ENCODE measurements at regions not wholly inside any gene's neighbourhood (a gene's known extent, or its start where the extent isn't known, plus 50 kb on each side); places are given as distances from the start of the nearest gene placed in this dataset.

DNA sequence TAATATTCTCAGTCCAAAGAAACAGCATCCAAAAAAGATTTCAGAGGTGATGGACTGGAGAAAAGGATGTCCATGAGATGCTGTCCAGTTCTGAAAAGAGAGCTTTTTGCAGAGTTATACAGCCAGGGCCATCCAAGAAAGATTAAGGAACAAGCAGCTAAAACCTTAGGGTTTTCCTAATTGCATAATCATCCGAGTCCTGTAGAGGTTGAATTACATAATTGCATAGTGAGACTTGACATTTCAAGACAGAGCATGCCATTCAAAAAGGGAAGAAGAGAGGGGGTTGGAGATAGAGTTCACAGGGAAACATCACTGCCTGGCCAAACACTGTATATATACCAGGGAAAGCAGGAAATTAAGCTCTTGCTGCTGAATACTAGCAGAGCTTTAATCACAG, 1729.2 kb upstream of the WWC1 start:
- Mint-ChIP-seq H3K4me1 (no peaks in the 10 kb centered on the region), H3K27me3 (no peaks in the 10 kb centered on the region)
- H3K36me3 ChIP-seq (replicated peaks in 1 of 2; ENCODE audit: control extremely low read depth in 1 of 2, control insufficient read depth in 1 of 2, extremely low read depth in 1 of 2, insufficient read depth in 2 of 2, low read length in 1 of 2), result no peaks in the 10 kb centered on the region

DNA sequence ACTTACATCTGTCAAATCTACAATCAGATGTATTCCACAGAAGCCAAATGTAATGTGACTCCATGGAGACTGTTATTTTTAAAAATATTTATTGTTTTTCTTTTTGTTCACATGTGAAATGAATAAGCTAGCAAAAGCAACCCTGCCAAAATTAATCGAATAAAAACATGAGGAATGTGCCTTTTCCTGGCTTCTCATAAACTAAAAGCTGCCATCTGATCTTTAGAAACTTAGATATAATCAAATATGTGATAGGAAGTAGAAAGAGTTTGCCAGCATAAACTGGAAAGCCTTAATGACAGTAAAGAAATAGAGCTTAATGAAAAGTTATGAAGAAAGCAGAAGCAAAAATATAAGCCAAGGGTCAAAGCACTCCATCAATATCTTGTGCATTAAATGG, 1724.7 kb upstream of the WWC1 start:
- Histone ChIP-seq H3K4me2 (replicated peaks; ENCODE audit: low read depth, low read length, poor library complexity, severe bottlenecking) (no peak overlapping the region), H3K27ac (ENCODE audit: low read length in 2 of 2) (no peak overlapping the region), H2AFZ (ENCODE audit: insufficient read depth, low read depth, low read length, poor library complexity, severe bottlenecking) (no peak overlapping the region), H3K9ac (ENCODE audit: low read length) (no peak overlapping the region), H3K79me2 (ENCODE audit: control insufficient read depth, insufficient read depth, low read length) (no peaks in the 10 kb centered on the region), H3K9me3 (ENCODE audit: control extremely low read depth in 1 of 3, control insufficient read depth in 2 of 3, insufficient read depth in 1 of 3, low read length in 2 of 3) (no peaks in the 10 kb centered on the region), H3K27me3 (replicated peaks in 1 of 4; ENCODE audit: control extremely low read depth in 1 of 4, control insufficient read depth in 3 of 4, insufficient read depth in 4 of 4, low read length in 3 of 4) (no peaks in the 10 kb centered on the region), H4K20me1 (ENCODE audit: control insufficient read depth, insufficient read depth, low read length, poor library complexity, severe bottlenecking) (no peaks in the 10 kb centered on the region), H3K4me1 (ENCODE audit: control insufficient read depth in 2 of 2, insufficient read depth in 2 of 2, low read length in 2 of 2) (no peaks in the 10 kb centered on the region), H3K36me3 (replicated peaks in 1 of 2; ENCODE audit: control extremely low read depth in 1 of 2, control insufficient read depth in 1 of 2, extremely low read depth in 1 of 2, insufficient read depth in 2 of 2, low read length in 1 of 2) (no peaks in the 10 kb centered on the region), H3K4me3 (ENCODE audit: control extremely low read depth in 1 of 5, extremely low read depth in 1 of 5, insufficient read depth in 1 of 5, low read depth in 2 of 5, low read length in 4 of 5) (no peak overlapping the region)
- no peak overlapping the region for H3K27ac Mint-ChIP-seq
- H3K9me3 Mint-ChIP-seq (ENCODE audit: insufficient read depth), result peaks cover 4% of the 10 kb centered on the region
- H3K4me3 Mint-ChIP-seq, result no peak overlapping the region
- no peak for DNase-seq
- ChIA-PET POLR2A (no interaction called here), CTCF (no interaction called here)
- no peak for ATAC-seq (ENCODE audit: low read depth)
- no peak for TF ChIP-seq EZH2 (IDR thresholded peaks at IDR 0.05; ENCODE audit: borderline replicate concordance, insufficient read depth, low read depth, low read length, poor library complexity, severe bottlenecking)
- TF ChIP-seq, protein P1, sequence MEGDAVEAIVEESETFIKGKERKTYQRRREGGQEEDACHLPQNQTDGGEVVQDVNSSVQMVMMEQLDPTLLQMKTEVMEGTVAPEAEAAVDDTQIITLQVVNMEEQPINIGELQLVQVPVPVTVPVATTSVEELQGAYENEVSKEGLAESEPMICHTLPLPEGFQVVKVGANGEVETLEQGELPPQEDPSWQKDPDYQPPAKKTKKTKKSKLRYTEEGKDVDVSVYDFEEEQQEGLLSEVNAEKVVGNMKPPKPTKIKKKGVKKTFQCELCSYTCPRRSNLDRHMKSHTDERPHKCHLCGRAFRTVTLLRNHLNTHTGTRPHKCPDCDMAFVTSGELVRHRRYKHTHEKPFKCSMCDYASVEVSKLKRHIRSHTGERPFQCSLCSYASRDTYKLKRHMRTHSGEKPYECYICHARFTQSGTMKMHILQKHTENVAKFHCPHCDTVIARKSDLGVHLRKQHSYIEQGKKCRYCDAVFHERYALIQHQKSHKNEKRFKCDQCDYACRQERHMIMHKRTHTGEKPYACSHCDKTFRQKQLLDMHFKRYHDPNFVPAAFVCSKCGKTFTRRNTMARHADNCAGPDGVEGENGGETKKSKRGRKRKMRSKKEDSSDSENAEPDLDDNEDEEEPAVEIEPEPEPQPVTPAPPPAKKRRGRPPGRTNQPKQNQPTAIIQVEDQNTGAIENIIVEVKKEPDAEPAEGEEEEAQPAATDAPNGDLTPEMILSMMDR (IDR thresholded peaks at IDR 0.05), result no peak
- H3K4me1 Mint-ChIP-seq, result no peaks in the 10 kb centered on the region
- no peaks in the 10 kb centered on the region for H3K27me3 Mint-ChIP-seq
- intact Hi-C loops (cut with micrococcal nuclease), result no loop called here
- WGBS (ENCODE audit: insufficient coverage), result no CpG with 5 or more reads among the region's 1 CpG

More for the DNA sequence above, 1729.2 kb upstream of the WWC1 start:
- Mint-ChIP-seq H3K4me3 (no peak overlapping the region), H3K9me3 (ENCODE audit: insufficient read depth) (peaks cover 3% of the 10 kb centered on the region), H3K27ac (no peak overlapping the region)
- H3K4me1 ChIP-seq (ENCODE audit: control insufficient read depth in 2 of 2, insufficient read depth in 2 of 2, low read length in 2 of 2), result no peaks in the 10 kb centered on the region
- no peak overlapping the region for H3K4me3 ChIP-seq (ENCODE audit: control extremely low read depth in 1 of 5, extremely low read depth in 1 of 5, insufficient read depth in 1 of 5, low read depth in 2 of 5, low read length in 4 of 5)
- intact Hi-C loops (cut with micrococcal nuclease), result no loop called here
- ATAC-seq (ENCODE audit: low read depth), result no peak
- H2AFZ ChIP-seq (ENCODE audit: insufficient read depth, low read depth, low read length, poor library complexity, severe bottlenecking), result no peak overlapping the region
- ChIA-PET CTCF (no interaction called here), POLR2A (no interaction called here)
- TF ChIP-seq, protein P1 (IDR thresholded peaks at IDR 0.05), result no peak
- no peak for TF ChIP-seq EZH2 (IDR thresholded peaks at IDR 0.05; ENCODE audit: borderline replicate concordance, insufficient read depth, low read depth, low read length, poor library complexity, severe bottlenecking)
- no peaks in the 10 kb centered on the region for H3K9me3 ChIP-seq (ENCODE audit: control extremely low read depth in 1 of 3, control insufficient read depth in 2 of 3, insufficient read depth in 1 of 3, low read length in 2 of 3)
- no peaks in the 10 kb centered on the region for H4K20me1 ChIP-seq (ENCODE audit: control insufficient read depth, insufficient read depth, low read length, poor library complexity, severe bottlenecking)
- no peak overlapping the region for H3K4me2 ChIP-seq (replicated peaks; ENCODE audit: low read depth, low read length, poor library complexity, severe bottlenecking)
- no peak overlapping the region for H3K9ac ChIP-seq (ENCODE audit: low read length)
- H3K79me2 ChIP-seq (ENCODE audit: control insufficient read depth, insufficient read depth, low read length), result no peaks in the 10 kb centered on the region
- WGBS (ENCODE audit: insufficient coverage), result 33% methylated on average over 1 of the region's 1 CpG
- H3K27ac ChIP-seq (ENCODE audit: low read length in 2 of 2), result no peak overlapping the region
- H3K27me3 ChIP-seq (replicated peaks in 1 of 4; ENCODE audit: control extremely low read depth in 1 of 4, control insufficient read depth in 3 of 4, insufficient read depth in 4 of 4, low read length in 3 of 4), result no peaks in the 10 kb centered on the region
- DNase-seq, result no peak
